Tibial nerve (tissue), 3 donors: ENCODE measurements at regions not wholly inside any gene's neighbourhood (a gene's known extent, or its start where the extent isn't known, plus 50 kb on each side); places are given as distances from the start of the nearest gene placed in this dataset.

Experiments
- CTCF ChIP-seq, 5 experiments: fragments of 200-600 bp in 3 of 5; fragments of 450-650 bp in 2 of 5; sonication (generic) in 3 of 5; IDR thresholded peaks; one replicate each; pipeline ENCODE4 v1.5.1; 2016 to 2019; ENCODE audit warnings: antibody characterized with exemption in 5 of 5, mild to moderate bottlenecking in 3 of 5, moderate library complexity in 2 of 5
- POLR2A ChIP-seq, 2 donors: fragments of 450-650 bp; IDR thresholded peaks; one replicate each; pipeline ENCODE4 v1.6.1; 2017; ENCODE audit warnings: antibody characterized with exemption in 2 of 2, mild to moderate bottlenecking in 2 of 2, moderate library complexity in 2 of 2

- TF ChIP-seq CTCF (IDR thresholded peaks at IDR 0.05): no peak
- TF ChIP-seq POLR2A (IDR thresholded peaks at IDR 0.05): no peak
These were observed 942.2 kb upstream of the CDH8 start for GRCh38 chr16:62978451-62978850.
